ENCODE measurements at regions not wholly inside any gene's neighbourhood (a gene's known extent, or its start where the extent isn't known, plus 50 kb on each side); places are given as distances from the start of the nearest gene placed in this dataset.

- Histone ChIP-seq H3K9ac (ENCODE audit: low read depth in 1 of 2, low read length in 2 of 2) (no peak overlapping the region), H3K27ac (ENCODE audit: low read depth in 1 of 2, low read length in 2 of 2) (no peak overlapping the region), H3K27me3 (ENCODE audit: control insufficient read depth in 4 of 4, insufficient read depth in 4 of 4, low read length in 3 of 4) (no peaks in the 10 kb centered on the region), H3K4me1 (ENCODE audit: control insufficient read depth in 4 of 4, insufficient read depth in 4 of 4, low read length in 3 of 4) (no peaks in the 10 kb centered on the region), H3K4me3 (ENCODE audit: low read depth in 1 of 3, low read length in 3 of 3) (no peak overlapping the region), H3K36me3 (ENCODE audit: control insufficient read depth in 4 of 4, insufficient read depth in 3 of 4, low read depth in 1 of 4, low read length in 3 of 4) (no peaks in the 10 kb centered on the region), H3K9me3 (ENCODE audit: control insufficient read depth in 4 of 4, low read length in 3 of 4) (peaks cover 0 to 4% (median 0%) of the 10 kb centered on the region in 4 donors)
- DNase-seq (ENCODE audit: low spot score) = no peak
- TF ChIP-seq, protein P1, sequence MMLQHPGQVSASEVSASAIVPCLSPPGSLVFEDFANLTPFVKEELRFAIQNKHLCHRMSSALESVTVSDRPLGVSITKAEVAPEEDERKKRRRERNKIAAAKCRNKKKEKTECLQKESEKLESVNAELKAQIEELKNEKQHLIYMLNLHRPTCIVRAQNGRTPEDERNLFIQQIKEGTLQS (IDR thresholded peaks at IDR 0.05) = no peak
- TF ChIP-seq SP1 (IDR thresholded peaks at IDR 0.05) (no peak), MAX (IDR thresholded peaks at IDR 0.05) (no peak), RAD21 (IDR thresholded peaks at IDR 0.05) (no peak), REST (IDR thresholded peaks at IDR 0.05) (no peak), TAF1 (conservative IDR thresholded peaks at IDR 0.05) (no peak), ZBTB33 (IDR thresholded peaks at IDR 0.05) (no peak), FOXA1 (IDR thresholded peaks at IDR 0.05) (no peak), JUND (IDR thresholded peaks at IDR 0.05) (no peak), HNF4G (IDR thresholded peaks at IDR 0.05) (no peak), HNF4A (conservative IDR thresholded peaks at IDR 0.05) (no peak)
- WGBS = 95% methylated on average over 8 of the region's 8 CpGs
These were observed 88.8 kb downstream of the C16orf95 start for GRCh38 chr16:87228363-87228762.

GRCh38 chr16:87229230-87230188, 87.7 kb downstream of the C16orf95 start:
- peaks cover 0 to 4% (median 0%) of the 10 kb centered on the region in 4 donors for H3K9me3 ChIP-seq (ENCODE audit: control insufficient read depth in 4 of 4, low read length in 3 of 4)
- WGBS = 89% methylated on average over 18 of the region's 18 CpGs
- no peak overlapping the region for H3K9ac ChIP-seq (ENCODE audit: low read depth in 1 of 2, low read length in 2 of 2)
- H3K27me3 ChIP-seq (ENCODE audit: control insufficient read depth in 4 of 4, insufficient read depth in 4 of 4, low read length in 3 of 4) = no peaks in the 10 kb centered on the region
- no peak overlapping the region for H3K4me3 ChIP-seq (ENCODE audit: low read depth in 1 of 3, low read length in 3 of 3)
- no peak for DNase-seq (ENCODE audit: low spot score)
- no peaks in the 10 kb centered on the region for H3K4me1 ChIP-seq (ENCODE audit: control insufficient read depth in 4 of 4, insufficient read depth in 4 of 4, low read length in 3 of 4)
- H3K27ac ChIP-seq (ENCODE audit: low read depth in 1 of 2, low read length in 2 of 2) = no peak overlapping the region
- no peaks in the 10 kb centered on the region for H3K36me3 ChIP-seq (ENCODE audit: control insufficient read depth in 4 of 4, insufficient read depth in 3 of 4, low read depth in 1 of 4, low read length in 3 of 4)
- TF ChIP-seq GABPA (IDR thresholded peaks at IDR 0.05 in 1 of 2, conservative IDR thresholded peaks at IDR 0.05 in 1 of 2) = no peak
- TF ChIP-seq EGR1 (IDR thresholded peaks at IDR 0.05; ENCODE audit: low read depth in 2 of 2) = no peak
- no peak for TF ChIP-seq HNF4G (IDR thresholded peaks at IDR 0.05)
- no peak for TF ChIP-seq MAX (IDR thresholded peaks at IDR 0.05)
- TF ChIP-seq CTCF (IDR thresholded peaks at IDR 0.05; ENCODE audit: low read depth, low read length, missing input control) = no peak
- TF ChIP-seq HNF4A (conservative IDR thresholded peaks at IDR 0.05) = no peak
- TF ChIP-seq NR2F2 (IDR thresholded peaks at IDR 0.05) = no peak
- TF ChIP-seq FOXA1 (IDR thresholded peaks at IDR 0.05) = no peak
- no peak for TF ChIP-seq YY1 (IDR thresholded peaks at IDR 0.05)
- TF ChIP-seq RXRA (IDR thresholded peaks at IDR 0.05) = no peak
- TF ChIP-seq REST (IDR thresholded peaks at IDR 0.05) = no peak
- TF ChIP-seq, protein P1 (IDR thresholded peaks at IDR 0.05) = no peak
- TF ChIP-seq RAD21 (IDR thresholded peaks at IDR 0.05) = no peak
- no peak for TF ChIP-seq FOXA2 (IDR thresholded peaks at IDR 0.05)

Measured in liver (tissue), 8 donors.